Stimulated activated CD8-positive, alpha-beta memory T cell treated with anti-CD3 and anti-CD28 coated beads, Interleukin-15, amount 100 ng/mL, for 48 hours (primary cell): ENCODE measurements at regions not wholly inside any gene's neighbourhood (a gene's known extent, or its start where the extent isn't known, plus 50 kb on each side); places are given as distances from the start of the nearest gene placed in this dataset.
"Not testable (repeated sequence)": the region's sequence is repeated elsewhere in the genome, so short reads cannot be mapped to it uniquely, and the experiment has no call there.

ENCODE experiments used
- DNase-seq, 2 donors: peaks; one replicate each; pipeline ENCODE4 v3.0.0-alpha.2; 2020; ENCODE audit warnings: low read depth in 2 of 2

- not testable (repeated sequence) for DNase-seq
These were observed 129.3 kb upstream of the LRRC61 start for GRCh38 chr7:150193866-150194265.
